NCI-H2227 (cell line): ENCODE measurements at regions not wholly inside any gene's neighbourhood (a gene's known extent, or its start where the extent isn't known, plus 50 kb on each side); places are given as distances from the start of the nearest gene placed in this dataset.

Experiments used
- DNase-seq: peaks from one replicate; lab custom pipeline; 2025; ENCODE audit not compliant: unreplicated experiment; lab: John Stamatoyannopoulos, UW

DNA sequence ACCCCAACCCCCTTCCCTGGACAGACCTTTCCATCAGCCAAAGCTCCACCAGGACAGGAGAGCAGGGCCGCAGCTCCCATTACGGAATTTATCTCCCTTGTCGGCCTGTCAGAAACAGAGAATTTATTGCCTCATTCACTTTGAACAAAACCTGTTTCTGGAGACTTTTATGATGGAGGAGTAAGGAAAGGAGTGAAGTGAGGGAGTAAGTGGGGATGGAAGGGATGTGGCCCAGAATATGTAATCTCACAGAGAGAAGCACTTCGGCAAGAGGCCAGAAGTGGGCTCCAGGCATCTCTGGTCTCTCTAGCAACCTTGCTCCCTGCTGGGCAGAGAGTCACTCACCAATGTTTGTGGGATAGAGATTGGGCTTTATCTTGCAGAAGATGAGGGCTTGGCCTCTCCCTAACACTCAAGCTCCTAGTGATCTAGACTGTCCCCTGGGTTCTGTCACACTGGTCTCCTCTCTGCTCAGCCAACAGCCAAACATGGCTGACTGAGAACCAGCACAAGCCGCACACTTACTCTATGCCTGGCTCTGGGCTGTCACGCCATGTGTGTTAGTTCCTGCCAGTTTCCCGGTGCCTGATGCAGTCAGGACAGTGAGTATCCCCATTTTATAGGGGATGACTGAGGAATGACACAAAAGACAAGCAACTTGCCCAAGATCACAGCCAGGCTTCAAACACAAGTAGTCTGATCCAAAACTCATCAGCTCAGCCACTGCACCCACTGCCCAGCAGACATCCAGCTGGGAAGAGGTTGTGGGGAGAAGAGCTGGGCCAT, 149.4 kb upstream of the ZMIZ1 start:
- peak; percentile 5 for DNase-seq

DNA sequence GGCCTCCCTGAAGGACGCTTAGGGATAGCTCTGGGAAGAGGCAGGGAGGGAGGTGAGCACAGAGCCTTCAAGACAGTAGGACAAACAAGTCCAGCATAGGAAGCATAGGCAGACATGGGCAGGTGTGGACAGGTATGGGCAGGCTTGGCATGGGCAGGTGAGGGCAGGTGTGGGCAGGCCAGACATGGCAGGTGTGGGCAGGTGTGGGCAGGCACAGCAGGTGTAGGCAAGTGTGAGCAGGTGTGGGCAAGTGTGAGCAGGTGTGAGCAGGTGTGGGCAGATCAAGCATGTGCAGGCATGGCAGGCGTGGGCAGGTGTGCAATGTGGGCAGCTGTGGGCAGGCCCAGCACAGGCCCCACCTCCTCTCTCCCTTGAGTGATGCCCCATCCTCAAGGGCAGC, 148.8 kb upstream of the ZMIZ1 start:
- DNase-seq = no peak

DNA sequence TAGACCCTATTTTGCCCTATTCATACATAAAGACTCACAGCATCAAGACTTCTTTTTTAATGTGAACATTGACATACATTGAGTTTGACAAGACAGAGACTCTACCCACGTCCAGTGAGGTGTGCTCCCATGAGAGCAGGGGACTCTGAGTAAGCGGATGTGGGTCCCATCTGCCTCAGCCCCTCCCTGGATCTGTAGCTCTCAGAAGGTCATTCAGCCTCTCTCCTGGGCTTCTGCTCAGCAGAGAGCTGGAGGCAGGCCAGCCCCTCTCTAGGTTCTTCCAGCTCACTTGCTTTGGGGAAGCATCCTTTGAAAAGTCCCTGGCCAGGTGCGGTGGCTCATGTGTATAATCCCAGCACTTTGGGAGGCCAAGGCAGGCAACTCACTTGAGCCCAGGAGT, 146.9 kb upstream of the ZMIZ1 start:
- no peak for DNase-seq

DNA sequence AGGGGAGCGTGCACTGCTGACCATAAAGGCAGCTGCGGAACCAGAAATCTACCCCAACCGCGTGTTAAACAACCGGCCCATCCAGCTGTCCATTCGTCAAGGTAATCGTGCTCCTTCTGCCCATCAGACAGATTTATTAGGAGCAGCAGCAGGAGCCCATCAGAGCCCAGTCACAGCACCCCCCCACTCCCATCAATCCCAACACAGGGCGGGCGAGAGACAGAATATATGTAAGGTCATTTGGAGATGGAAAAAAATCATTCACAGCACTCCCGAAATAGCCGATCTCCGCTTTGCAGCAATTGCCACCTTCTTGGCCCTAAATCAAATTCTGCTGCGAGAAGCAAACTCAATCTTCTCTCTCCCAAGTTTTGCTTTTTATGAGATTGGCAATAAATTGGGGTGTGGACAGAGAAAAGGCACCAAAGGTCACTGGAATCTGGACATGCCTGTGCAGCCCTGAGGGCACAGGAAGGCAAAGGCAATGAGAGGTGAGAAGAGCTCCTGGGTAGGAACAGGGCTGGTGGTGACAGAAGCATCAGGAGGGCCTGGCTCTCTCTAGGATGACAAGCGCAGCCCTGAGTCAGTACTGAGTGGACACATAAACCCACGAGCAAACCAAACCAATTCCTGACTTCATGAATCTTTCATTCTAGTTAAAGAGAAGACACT, 145.0 kb upstream of the ZMIZ1 start:
- no peak for DNase-seq

DNA sequence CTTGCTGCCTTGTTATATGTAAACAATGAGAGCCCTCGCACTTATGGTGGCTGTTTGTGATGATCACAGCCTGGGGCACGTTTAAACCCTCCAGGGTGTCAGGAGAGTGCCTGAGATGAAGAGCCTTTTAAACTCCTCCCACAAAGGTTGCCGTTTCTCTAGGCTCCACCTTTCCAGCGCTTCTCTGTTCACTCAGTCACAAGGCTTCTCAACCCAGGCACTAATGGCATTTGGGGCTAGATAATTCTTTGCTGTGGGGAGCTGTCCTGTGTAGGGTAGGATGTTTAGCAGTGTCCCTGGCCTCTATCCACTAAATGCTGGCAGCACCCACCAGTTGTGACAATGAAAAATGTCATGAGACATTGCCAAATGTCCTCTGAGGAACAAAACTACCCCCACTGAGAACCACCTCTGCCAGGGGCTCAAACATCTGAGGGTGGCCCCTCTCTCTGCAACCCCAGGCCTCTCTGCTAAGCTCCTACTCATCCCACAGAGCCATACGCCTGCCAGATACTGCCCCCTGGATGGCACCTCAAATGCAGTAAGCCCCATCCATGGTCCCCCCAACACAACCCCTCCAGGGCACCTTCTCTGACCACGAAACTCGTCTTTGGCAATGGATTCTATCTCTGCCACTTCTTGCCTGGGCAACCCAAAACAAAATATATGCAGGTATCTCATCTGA, 144.3 kb upstream of the ZMIZ1 start:
- DNase-seq = peak; percentile 2

DNA sequence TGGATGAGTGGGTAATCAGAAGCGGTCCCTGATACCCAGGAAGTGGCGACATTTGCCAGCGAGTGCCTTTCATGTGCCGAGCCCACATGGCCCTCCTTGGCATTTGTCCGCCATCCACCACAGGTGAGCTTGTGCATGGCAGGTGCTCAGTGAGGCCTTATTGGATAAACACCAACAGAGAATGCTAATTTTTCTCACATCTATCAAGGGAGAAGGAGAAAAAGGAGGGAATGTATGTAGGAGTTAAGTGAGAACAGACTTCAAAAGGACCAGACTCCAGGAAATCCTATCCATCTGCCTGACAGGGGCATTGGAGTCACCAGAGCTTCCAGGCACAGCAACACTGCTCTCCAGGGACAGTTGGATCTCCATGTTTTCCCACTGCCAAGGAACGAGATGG, 143.5 kb upstream of the ZMIZ1 start:
- DNase-seq = no peak

DNA sequence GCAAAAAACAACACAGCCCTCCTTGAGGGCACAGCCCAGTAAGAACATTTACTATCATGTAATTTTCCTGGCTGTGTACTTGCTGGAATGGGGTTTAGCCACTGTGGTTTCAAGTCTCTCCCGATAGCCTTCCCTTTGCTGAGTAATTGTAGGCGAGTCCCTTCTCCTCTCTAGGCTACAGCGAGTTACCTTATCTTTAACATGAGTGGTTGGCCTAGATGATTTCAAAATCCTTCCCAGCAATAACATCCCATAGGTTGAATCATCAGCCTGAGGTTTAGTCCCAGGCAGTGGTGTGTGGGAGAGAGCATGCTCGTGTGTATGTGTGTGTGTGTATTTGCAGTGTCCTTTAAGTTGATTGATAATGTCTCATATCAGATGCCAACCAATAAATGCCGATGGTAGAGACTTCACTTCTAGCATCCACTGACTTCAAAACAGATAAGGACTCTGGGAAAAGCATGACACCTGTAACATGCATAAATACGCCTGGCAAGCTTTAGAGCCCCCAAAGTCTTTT, 142.9 kb upstream of the ZMIZ1 start:
- no peak for DNase-seq

DNA sequence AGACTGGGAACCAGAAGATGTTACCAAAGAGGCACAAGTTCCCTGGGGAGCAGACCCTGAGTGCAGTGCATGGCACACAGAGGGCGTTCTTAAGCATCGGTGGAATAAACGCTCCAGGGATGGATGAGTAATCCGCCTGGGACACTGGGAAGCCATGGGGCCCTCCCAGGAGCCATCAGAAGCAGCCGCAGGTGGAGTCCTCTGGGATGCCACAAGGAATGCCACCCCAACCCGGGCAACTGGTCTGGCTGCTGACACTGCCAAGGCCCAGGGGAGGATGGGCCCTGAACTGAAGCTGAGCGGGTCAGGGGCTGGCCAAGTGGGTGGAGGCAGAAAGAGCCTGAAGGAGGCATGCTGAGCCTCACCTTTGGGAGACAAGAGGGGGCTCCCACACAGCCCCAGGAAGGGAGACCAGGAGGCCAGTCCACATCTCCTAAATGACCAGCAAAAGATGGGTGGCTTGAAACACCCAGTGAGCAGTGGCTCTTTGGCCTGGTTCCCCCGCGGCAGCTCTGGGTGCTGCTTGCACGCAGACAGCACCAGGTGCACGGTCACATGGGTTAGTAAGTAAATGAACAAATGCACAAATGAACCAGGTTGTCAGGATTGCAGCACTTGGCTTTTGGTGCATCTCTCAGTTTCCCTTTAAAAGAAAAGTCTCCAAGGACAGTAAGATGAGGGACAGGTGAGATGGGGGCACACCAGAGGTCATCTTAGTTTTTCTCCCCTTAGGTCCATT, 141.3 kb upstream of the ZMIZ1 start:
- no peak for DNase-seq

DNA sequence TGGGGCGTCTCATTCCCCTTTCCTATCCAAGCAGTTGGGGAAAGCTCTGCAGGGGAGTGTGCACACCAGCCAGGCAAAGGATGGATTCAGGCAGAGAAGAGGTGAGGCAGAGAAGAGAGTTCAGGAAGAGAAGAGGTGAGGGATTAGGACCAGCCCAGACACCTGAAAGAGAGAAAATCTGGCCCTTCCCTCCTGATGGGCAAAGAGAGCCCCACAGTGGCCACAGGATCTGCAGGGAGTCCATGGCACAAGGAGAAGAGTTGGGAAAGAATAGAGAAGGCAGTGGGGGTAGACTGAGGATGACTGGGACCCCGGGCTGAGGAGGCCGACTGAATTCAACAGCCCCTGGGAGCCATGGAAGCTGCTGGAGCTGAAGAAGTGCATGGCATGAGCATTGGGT, 140.4 kb upstream of the ZMIZ1 start:
- DNase-seq = no peak

DNA sequence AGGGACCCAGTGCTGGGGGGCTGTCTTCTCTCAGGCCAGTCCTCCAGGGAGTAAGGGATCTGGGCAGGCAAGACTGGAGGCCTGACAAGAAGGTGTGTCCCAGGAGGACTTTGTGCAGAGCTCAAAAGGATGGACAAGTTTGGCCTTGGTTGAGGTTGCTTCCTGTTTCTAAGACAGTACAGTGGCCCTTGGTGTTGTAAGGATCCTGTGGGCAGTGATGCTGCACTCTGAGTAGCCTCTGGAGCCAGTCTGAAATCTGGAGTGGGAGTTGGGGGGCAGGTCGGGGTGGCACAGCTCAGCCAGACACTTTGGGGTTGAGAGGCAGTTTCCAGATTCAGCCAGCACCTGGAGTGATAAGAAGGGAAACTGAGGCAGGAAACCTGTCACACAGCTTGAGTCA, 139.2 kb upstream of the ZMIZ1 start:
- no peak for DNase-seq

DNA sequence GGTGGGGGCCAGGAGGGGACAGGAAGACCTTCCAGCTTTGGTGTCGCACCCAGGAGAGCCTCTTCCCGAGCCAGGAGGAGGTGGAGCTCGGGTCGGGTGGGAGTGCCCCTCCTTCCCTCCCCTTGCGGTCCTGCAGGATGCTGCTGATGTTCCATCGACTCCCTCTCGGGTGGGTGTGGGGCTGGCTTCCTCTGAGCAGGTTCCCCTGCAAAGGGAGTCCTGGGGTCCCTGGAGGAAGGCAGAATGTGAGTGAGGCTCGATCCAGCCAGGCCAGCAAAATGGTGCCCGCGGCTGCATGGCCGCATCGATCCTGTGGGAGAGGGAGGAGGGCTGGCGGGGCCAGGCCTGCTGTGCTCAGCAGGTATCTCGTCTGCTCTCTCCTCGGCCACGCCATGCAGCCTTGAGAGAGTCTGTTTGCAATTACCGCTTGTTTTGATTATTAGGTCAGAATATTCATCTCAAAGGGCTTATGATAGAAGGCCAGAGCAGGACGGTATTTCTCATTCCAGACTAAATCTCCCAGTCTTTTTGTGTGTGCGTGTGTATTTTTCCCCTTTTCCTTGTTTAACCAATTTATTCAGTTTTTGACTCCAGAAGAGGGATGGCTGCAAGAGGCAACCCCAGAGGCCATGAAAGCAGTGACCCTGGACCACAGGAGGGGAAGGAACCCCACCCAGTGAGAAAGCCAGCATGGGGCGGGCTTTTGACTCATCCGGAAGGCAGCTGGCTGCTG, 137.3 kb upstream of the ZMIZ1 start:
- peak; percentile 40 for DNase-seq

DNA sequence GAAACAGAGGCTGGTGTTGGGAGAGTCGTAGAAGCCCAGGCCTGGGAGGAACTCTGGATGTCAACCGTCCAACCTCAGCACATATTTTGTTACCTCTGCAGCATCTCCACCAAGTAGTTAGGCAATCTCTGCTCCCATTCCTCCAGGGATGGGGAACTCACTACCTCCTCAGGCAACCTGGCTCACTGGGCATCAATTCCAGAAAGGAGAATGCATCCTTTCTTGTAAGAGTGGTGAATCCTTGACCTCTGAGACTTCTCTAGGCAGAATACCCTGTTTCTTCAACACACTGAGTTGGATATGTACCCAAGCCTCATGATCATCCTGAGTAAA, 136.7 kb upstream of the ZMIZ1 start:
- DNase-seq = no peak

DNA sequence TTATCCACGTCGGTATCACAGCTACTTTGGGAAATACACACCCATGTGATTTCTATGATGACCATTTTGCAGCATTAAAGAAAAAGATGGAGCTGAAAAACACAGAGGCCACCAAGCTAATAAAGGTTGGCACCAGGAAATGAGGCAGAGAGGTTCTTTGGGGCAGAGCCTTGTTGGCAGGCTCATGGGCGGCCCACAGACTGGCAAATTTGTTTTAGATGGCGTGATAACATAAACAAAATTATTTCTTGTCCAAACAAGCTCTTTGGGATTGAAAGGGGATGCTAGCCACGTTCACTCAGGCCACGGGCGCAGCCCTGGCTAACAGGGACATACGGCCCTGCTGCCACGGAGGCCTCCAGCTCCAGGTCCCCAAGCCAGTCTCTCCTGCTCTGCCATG, 135.9 kb upstream of the ZMIZ1 start:
- no peak for DNase-seq

DNA sequence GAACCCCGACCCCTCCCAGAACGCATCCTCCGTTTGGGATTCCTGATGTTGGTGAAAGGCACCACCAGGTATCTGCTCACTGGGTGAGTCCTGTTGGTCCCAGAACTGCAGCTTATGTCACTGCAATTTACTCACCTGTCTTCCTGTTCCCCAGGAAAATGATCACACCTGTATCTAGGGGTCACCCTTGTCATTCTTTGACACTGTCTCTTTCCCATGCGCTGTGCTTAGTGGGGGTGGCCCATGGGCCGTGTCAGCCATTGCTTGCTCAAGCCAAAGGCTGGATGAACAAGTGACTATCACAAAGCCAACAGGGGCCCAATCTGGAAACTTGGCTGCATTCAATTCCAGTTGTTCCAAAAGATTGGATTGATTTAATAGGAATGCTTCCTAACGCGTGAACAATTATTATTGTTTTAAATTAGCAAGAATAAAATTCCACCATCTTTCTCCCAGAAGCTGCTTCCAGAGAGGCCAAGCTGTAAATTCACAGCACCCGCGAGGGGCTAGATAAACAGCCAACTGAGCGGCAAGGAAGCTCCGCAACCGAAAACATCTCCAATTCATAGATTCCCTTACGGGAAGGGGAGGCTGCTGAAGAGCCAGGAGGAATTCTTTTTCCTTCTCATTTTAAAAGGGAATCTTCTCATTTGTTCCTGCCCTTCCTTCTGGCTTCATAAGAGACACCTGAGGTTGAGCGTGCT, 134.8 kb upstream of the ZMIZ1 start:
- DNase-seq = no peak

DNA sequence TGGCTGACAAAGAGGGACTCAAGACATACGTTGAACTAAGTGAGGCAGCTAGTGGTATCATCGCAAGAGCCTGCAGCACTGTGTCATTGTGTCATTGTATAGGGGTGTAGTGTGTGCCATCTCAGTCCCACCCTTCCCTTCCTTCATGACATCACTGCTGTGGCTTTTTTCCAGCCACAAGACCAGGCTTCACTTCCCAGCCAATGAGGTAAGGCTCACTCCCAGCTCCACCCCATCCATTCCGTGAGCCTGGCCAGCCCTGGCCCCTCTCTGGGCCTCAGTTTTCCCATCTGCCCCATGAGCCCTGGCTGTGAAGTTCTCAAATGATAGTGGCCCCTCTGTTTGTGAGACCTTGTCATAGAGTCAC, 134.3 kb upstream of the ZMIZ1 start:
- no peak for DNase-seq

DNA sequence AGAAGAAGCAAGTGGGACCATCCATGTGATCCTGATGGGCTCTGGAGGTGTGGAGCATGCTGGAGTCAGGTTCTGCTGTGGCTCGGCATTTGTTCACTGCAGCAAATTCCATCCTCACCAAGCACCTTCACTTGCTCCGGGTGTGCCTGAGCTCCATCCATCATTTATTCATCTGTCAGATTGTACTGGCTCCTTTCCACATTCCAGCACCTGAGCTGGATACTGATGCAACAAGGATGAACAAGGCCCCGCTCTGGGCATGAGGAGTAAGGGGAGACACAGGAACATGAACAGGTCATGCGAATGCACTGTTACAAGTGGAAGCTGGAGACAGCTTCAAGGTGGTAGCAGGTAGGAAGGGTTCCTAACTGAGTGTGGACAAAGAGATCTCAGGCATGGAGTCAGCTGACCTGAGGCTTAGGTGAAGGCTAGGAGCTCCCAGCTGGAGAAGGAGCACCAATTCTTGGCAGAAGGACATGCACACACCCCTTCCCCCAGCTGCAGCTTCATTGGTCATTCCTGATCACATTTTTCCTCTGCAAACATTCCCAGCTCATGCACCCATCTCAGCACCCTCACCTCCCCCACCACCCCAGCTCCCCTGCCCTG, 133.7 kb upstream of the ZMIZ1 start:
- DNase-seq = no peak

DNA sequence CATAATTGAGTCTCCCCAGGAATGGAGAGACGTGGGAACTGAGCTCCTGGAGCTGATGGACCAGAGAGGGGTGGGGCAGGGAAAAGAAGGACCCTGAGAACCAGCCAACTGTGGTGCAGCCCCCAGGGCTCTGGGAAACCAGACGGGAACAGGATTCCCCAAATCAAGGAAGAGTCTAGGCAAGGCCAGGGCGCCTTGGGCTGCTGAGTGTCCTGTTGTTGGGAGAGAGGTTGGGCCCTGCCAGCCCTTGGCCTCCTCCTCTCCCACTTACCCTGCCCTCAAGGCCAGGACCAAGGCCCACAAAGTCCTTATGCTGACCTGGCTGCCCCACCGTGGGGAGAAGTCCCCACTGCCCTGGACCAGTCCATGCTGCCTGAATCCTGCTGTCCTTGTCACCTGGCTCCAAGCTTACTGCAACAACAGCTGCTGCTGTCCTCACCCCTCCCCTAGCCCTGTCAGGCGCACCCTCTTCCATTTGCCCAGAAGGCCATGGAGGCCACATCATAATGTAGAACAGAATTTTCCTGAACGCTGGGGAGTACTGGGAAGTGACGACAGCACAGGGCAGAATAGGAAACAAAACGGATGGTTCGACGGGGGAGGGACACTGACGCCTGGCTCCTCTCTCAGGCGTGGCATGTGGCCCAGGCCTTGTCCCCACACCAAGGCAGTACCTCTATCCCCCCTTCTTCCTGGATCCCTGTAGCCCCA, 132.9 kb upstream of the ZMIZ1 start:
- DNase-seq = no peak

DNA sequence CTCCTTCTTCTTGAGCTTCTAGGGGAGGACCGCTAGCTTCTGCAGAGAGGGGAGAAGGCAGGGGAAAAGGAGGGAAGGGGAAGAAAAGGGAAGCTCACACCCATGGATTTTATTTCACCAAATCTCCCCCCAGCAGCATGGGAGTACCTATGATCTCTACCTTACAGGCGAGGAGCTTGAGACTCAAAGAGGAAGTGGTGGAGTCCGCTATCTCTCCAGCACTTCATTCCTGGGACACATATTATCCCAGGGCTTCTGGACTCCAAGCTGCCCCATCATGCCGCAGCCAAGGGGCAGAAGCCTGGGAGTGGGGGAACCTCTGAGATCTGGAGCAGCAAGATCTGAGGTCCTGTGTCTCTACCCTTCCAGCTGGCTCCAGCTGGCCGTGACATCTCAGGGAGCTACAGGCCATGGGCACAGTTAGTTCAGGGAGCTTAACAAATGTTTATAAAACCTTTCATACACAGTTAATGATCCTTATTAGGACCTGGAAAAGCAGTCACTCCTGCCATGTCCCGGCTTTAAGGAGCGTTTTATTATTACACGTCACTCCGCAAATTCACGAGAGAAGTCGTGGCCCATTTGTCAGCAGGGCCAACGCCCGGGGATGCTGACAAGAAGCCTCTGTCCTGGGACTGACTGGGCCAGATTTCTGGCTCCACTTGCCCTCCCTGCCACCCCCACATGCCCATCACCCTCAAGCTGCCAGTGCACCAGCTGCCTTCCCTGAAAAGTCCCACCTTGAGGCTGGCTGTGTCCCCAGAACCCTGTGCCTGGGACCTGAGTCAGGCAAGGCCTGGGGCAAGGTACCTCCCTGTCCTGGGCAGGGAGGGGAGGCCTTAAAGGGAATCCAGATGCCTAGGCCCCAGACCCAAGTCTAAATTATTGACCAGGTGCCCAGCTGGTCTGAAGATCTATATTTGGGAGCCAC, 132.1 kb upstream of the ZMIZ1 start:
- no peak for DNase-seq
